PC-9 (cell line): ENCODE measurements at regions not wholly inside any gene's neighbourhood (a gene's known extent, or its start where the extent isn't known, plus 50 kb on each side); places are given as distances from the start of the nearest gene placed in this dataset.
A peak's percentile ranks its signal among the peaks of the same experiment; 100 is the strongest.

Experiments used
- BruUV-seq: library from RNA; stranded (reverse); fragments of 400-500 nt; replicated peaks from 2 replicates; lab custom pipeline; 2021; lab: Mats Ljungman, UMichigan
- CTCF ChIA-PET: fragments of 300-600 bp; sonication (Branson Sonifier 250); formaldehyde crosslinking; loops from one replicate; lab custom pipeline; 2022; ENCODE audit warnings: antibody characterized with exemption; lab: Charles Lee
- POLR2A ChIA-PET: fragments of 300-600 bp; sonication (Branson Sonifier 250); formaldehyde crosslinking; loops from one replicate; lab custom pipeline; 2022; ENCODE audit warnings: antibody characterized with exemption; ENCODE audit not compliant: unreplicated experiment; lab: Charles Lee
- DNase-seq, 2 experiments: peaks; one replicate each; pipeline versions ENCODE4 v3.0.0 to v3.0.0-alpha.2; 2015 to 2022; ENCODE audit warnings: mixed read lengths in 1 of 2
- H2AFZ ChIP-seq: fragments of 200-600 bp; sonication (generic); 2 replicates; pipeline ENCODE4 v1.8.1; 2017; ENCODE audit warnings: antibody characterized with exemption
- H3F3A ChIP-seq: fragments of 200-600 bp; sonication (generic); 2 replicates; pipeline ENCODE4 v1.8.1; 2017; ENCODE audit warnings: antibody characterized with exemption, mild to moderate bottlenecking, low read depth; ENCODE audit not compliant: insufficient read depth
- H3K27ac ChIP-seq: fragments of 200-600 bp; sonication (generic); 2 replicates; pipeline ENCODE4 v1.6.1; 2016; ENCODE audit warnings: mixed run types
- H3K27me3 ChIP-seq: fragments of 200-600 bp; sonication (generic); 2 replicates; pipeline ENCODE4 v1.6.1; 2016; ENCODE audit warnings: low read depth, mixed run types; ENCODE audit not compliant: insufficient read depth
- H3K36me3 ChIP-seq: fragments of 200-600 bp; sonication (generic); 2 replicates; pipeline ENCODE4 v1.6.1; 2016; ENCODE audit warnings: low read depth, mixed run types
- H3K4me1 ChIP-seq: fragments of 200-600 bp; sonication (generic); replicated peaks from 2 replicates; pipeline ENCODE4 v1.6.1; 2016; ENCODE audit warnings: mixed run types; ENCODE audit not compliant: insufficient read depth
- H3K4me2 ChIP-seq: fragments of 200-600 bp; sonication (generic); 2 replicates; pipeline ENCODE4 v1.6.1; 2017; ENCODE audit warnings: mixed run types
- H3K4me3 ChIP-seq: fragments of 200-600 bp; sonication (generic); 2 replicates; pipeline ENCODE4 v1.6.1; 2016; ENCODE audit warnings: mixed run types
- H3K79me2 ChIP-seq: fragments of 200-600 bp; sonication (generic); 2 replicates; pipeline ENCODE4 v1.6.1; 2017; ENCODE audit warnings: low read depth, mixed run types
- H3K9me2 ChIP-seq: fragments of 200-600 bp; sonication (generic); 2 replicates; pipeline ENCODE4 v1.8.1; 2017; ENCODE audit warnings: mild to moderate bottlenecking; ENCODE audit not compliant: insufficient read depth
- H3K9me3 ChIP-seq: fragments of 200-600 bp; sonication (generic); 2 replicates; pipeline ENCODE4 v1.8.1; 2016; ENCODE audit warnings: low read depth; ENCODE audit not compliant: insufficient read depth
- H4K20me1 ChIP-seq: fragments of 200-600 bp; sonication (generic); 2 replicates; pipeline ENCODE4 v1.8.1; 2017; ENCODE audit not compliant: insufficient read depth
- EZH2 ChIP-seq: fragments of 200-600 bp; sonication (generic); IDR thresholded peaks from 2 replicates; pipeline ENCODE4 v1.8.0; 2017; ENCODE audit warnings: antibody characterized with exemption, low read depth
- intact Hi-C: fragments of 100-400 bp; cut with micrococcal nuclease; formaldehyde crosslinking; loops from one replicate; pipeline ENCODE4 v1.10.0; 2022; ENCODE audit not compliant: unreplicated experiment
- TF ChIP-seq, protein P1 (sequence below): fragments of 200-600 bp; sonication (generic); conservative IDR thresholded peaks from 2 replicates; pipeline ENCODE4 v1.6.1; 2017; ENCODE audit warnings: mixed run types, antibody characterized with exemption, mild to moderate bottlenecking, moderate library complexity

DNA sequence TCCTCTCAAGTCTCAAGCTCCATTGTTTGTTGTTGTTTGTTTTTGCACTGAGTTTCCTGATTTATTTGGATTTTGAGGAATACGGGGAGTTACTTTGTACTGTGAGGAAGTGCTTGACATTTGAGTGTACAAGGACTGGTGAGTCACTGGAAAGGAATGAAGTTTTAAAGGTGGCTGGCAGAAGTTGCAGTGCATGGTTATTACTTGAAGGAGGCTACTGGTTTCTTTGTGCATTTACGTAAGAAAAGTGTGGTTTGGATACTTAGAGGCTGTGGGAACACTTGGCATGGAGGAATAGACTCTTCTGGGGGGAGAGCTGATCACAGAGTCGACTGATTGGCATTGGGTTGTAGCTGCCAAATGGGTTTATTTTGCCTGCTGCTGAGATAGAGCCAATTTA is 919.0 kb downstream of the TAF11L14 start:
- CTCF ChIA-PET = interaction anchor here (0.6 kb wide), 1 partner anchor 159 kb away, joined by 4 read pairs; no protein-coding TSS in a partner anchor
- intact Hi-C loops = no loop called here
- Histone ChIP-seq H3K4me2 (peak overlapping the region; percentile 9; the same call in 1 of the 2 replicates), H3K79me2 (no peaks in the 10 kb centered on the region), H3K27ac (no peak overlapping the region), H3K4me1 (peaks cover 8% of the 10 kb centered on the region; the same call in 1 of the 2 replicates), H3K9me3 (no peaks in the 10 kb centered on the region; the same call in 1 of the 2 replicates), H3K9me2 (no peaks in the 10 kb centered on the region), H3K4me3 (no peak overlapping the region), H3F3A (no peaks in the 10 kb centered on the region), H2AFZ (no peak overlapping the region), H3K36me3 (no peaks in the 10 kb centered on the region), H4K20me1 (no peaks in the 10 kb centered on the region), H3K27me3 (no peaks in the 10 kb centered on the region)
- POLR2A ChIA-PET = interaction anchor here (0.6 kb wide), 1 partner anchor 186 kb away, joined by 3 read pairs; no protein-coding TSS in a partner anchor
- DNase-seq = peak; percentile 64 to 70
- TF ChIP-seq EZH2 = no peak
- TF ChIP-seq, protein P1, sequence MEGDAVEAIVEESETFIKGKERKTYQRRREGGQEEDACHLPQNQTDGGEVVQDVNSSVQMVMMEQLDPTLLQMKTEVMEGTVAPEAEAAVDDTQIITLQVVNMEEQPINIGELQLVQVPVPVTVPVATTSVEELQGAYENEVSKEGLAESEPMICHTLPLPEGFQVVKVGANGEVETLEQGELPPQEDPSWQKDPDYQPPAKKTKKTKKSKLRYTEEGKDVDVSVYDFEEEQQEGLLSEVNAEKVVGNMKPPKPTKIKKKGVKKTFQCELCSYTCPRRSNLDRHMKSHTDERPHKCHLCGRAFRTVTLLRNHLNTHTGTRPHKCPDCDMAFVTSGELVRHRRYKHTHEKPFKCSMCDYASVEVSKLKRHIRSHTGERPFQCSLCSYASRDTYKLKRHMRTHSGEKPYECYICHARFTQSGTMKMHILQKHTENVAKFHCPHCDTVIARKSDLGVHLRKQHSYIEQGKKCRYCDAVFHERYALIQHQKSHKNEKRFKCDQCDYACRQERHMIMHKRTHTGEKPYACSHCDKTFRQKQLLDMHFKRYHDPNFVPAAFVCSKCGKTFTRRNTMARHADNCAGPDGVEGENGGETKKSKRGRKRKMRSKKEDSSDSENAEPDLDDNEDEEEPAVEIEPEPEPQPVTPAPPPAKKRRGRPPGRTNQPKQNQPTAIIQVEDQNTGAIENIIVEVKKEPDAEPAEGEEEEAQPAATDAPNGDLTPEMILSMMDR = no peak
- BruUV-seq = no TSS peak

DNA sequence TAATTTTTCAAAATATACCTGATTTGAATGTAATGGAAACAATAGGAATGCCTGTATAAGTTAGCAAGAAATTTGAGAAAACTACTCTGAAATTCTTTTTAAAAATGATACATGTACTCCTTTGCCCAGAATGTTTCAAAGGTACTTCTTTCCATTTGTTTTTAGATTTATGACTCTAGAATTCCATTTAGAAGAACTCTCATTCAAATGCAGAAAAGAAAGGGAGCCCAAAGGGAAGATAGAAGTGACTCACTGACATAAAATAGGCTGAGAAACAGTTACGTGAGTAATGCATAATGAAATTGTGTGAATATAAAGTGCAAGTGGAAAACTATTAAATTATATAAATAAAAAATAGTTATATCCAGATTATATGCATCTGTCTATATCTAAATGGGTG is 926.3 kb downstream of the TAF11L14 start:
- Histone ChIP-seq H3K79me2 (no peaks in the 10 kb centered on the region), H3K9me3 (0 out of 2 replicates have a peak, but pooled peaks cover 3% of the 10 kb centered on the region), H3K4me1 (no peaks in the 10 kb centered on the region), H3K4me3 (no peak overlapping the region), H4K20me1 (no peaks in the 10 kb centered on the region), H3F3A (no peaks in the 10 kb centered on the region), H3K36me3 (no peaks in the 10 kb centered on the region), H3K4me2 (no peak overlapping the region), H2AFZ (no peak overlapping the region), H3K27me3 (no peaks in the 10 kb centered on the region), H3K9me2 (no peaks in the 10 kb centered on the region; the same call in 1 of the 2 replicates), H3K27ac (no peak overlapping the region)
- no peak for DNase-seq
- no TSS peak for BruUV-seq
- POLR2A ChIA-PET = no interaction called here
- TF ChIP-seq, protein P1 = no peak
- no peak for TF ChIP-seq EZH2
- intact Hi-C loops = no loop called here
- CTCF ChIA-PET = no interaction called here

DNA sequence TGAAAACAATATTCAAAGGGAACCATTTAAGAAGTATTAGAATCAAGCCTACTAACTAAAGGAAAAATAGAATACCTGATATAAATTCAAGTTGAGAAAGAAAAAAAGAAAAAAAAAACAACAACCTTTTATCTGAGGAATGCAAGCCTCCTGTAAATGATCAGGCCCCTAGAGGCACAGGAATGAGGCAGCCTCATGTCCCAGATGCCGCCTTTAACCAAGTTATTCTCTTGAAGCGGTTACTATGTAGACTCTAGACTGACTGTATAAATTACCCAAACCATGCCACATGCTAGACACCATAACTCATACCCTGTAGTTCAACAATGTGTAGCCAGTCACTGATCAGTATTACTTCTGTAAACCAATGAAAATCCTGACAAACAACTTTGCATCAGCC is 929.6 kb downstream of the TAF11L14 start:
- no peaks in the 10 kb centered on the region for H4K20me1 ChIP-seq
- intact Hi-C loops = no loop called here
- TF ChIP-seq EZH2 = no peak
- TF ChIP-seq, protein P1 = no peak
- H3K79me2 ChIP-seq = no peaks in the 10 kb centered on the region
- no TSS peak for BruUV-seq
- no peak overlapping the region for H3K4me2 ChIP-seq
- no peaks in the 10 kb centered on the region for H3F3A ChIP-seq
- POLR2A ChIA-PET = interaction anchor here (0.6 to 0.7 kb wide), 2 partner anchors 23 to 1103 kb away, joined by 3 read pairs; no protein-coding TSS in a partner anchor
- H3K4me1 ChIP-seq = no peaks in the 10 kb centered on the region
- no peaks in the 10 kb centered on the region for H3K27me3 ChIP-seq
- no peak overlapping the region for H3K4me3 ChIP-seq
- no peak overlapping the region for H2AFZ ChIP-seq
- no peaks in the 10 kb centered on the region for H3K36me3 ChIP-seq
- no peaks in the 10 kb centered on the region; the same call in 1 of the 2 replicates for H3K9me2 ChIP-seq
- H3K9me3 ChIP-seq = 0 out of 2 replicates have a peak, but pooled peaks cover 3% of the 10 kb centered on the region
- CTCF ChIA-PET = no interaction called here
- no peak for DNase-seq
- no peak overlapping the region for H3K27ac ChIP-seq
